ENCODE measurements at regions not wholly inside any gene's neighbourhood (a gene's known extent, or its start where the extent isn't known, plus 50 kb on each side); places are given as distances from the start of the nearest gene placed in this dataset.
"Not testable (repeated sequence)": the region's sequence is repeated elsewhere in the genome, so short reads cannot be mapped to it uniquely, and the experiment has no call there.

DNA sequence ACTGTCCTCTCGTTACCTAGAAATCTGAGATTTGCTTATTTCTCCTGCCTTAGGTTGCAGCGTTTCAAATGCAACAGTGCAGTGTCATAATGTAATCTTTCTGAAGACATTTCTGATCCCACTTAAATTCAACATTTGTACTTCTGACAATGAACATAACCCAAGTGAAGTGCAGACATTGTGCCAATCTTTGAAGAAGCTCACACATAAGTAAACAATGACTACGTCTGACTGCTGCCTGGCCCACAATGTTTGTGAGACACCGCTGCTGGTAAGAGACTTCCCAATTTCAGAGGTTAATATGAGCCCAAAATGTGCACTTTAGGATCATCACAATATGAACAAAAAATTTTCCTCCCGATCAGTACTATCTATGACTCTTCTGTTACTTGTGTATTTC lies 84.6 kb upstream of the BCL2L14 start:
- no peaks in the 10 kb centered on the region for H3K9me3 Mint-ChIP-seq (ENCODE audit: unreplicated experiment)
- no peak for DNase-seq (ENCODE audit: unreplicated experiment)
- CTCF ChIA-PET = no interaction called here
- no peak overlapping the region for H3K27ac Mint-ChIP-seq (ENCODE audit: low read depth, unreplicated experiment)
- BruUV-seq (replicated peaks) = no TSS peak
- no peaks in the 10 kb centered on the region for H3K27me3 Mint-ChIP-seq (ENCODE audit: insufficient read depth, unreplicated experiment)
- POLR2A ChIA-PET = interaction anchor here (0.6 kb wide), 1 partner anchor 370 kb away, joined by 3 read pairs; no protein-coding TSS in a partner anchor
- no peak overlapping the region for H3K4me3 Mint-ChIP-seq (ENCODE audit: unreplicated experiment)
- H3K4me1 Mint-ChIP-seq (ENCODE audit: insufficient read depth, unreplicated experiment) = no peaks in the 10 kb centered on the region
- no peaks in the 10 kb centered on the region for H3K36me3 Mint-ChIP-seq (ENCODE audit: insufficient read depth, unreplicated experiment)
- TF ChIP-seq, protein P1, sequence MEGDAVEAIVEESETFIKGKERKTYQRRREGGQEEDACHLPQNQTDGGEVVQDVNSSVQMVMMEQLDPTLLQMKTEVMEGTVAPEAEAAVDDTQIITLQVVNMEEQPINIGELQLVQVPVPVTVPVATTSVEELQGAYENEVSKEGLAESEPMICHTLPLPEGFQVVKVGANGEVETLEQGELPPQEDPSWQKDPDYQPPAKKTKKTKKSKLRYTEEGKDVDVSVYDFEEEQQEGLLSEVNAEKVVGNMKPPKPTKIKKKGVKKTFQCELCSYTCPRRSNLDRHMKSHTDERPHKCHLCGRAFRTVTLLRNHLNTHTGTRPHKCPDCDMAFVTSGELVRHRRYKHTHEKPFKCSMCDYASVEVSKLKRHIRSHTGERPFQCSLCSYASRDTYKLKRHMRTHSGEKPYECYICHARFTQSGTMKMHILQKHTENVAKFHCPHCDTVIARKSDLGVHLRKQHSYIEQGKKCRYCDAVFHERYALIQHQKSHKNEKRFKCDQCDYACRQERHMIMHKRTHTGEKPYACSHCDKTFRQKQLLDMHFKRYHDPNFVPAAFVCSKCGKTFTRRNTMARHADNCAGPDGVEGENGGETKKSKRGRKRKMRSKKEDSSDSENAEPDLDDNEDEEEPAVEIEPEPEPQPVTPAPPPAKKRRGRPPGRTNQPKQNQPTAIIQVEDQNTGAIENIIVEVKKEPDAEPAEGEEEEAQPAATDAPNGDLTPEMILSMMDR (IDR thresholded peaks at IDR 0.05; ENCODE audit: unreplicated experiment) = no peak
- intact Hi-C loops (cut with micrococcal nuclease) = no loop called here

DNA sequence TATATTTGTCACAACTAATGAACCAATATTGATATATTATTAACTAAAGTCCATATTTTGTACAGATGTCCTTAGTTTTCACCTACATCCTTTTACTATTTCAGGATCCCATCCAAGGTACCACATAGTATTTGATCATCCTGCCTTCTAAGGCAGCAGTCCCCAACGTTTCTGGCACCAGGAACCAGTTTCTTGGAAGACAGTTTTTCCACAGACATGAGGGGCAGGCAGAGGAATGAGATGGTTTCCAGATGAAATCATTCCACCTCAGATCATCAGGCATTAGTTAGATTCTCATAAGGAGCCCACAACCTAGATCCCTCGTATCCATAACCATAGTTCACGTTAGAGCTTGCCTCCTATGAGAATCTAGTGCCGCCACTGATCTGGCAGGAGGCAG lies 82.8 kb upstream of the BCL2L14 start:
- CTCF ChIA-PET = interaction anchor here (0.7 kb wide), 1 partner anchor 388 kb away, joined by 3 read pairs; no protein-coding TSS in a partner anchor
- no peak overlapping the region for H3K27ac Mint-ChIP-seq (ENCODE audit: low read depth, unreplicated experiment)
- POLR2A ChIA-PET = no interaction called here
- TF ChIP-seq, protein P1 (IDR thresholded peaks at IDR 0.05; ENCODE audit: unreplicated experiment) = no peak
- H3K9me3 Mint-ChIP-seq (ENCODE audit: unreplicated experiment) = peaks cover 6% of the 10 kb centered on the region
- H3K36me3 Mint-ChIP-seq (ENCODE audit: insufficient read depth, unreplicated experiment) = no peaks in the 10 kb centered on the region
- no peak for DNase-seq (ENCODE audit: unreplicated experiment)
- no TSS peak for BruUV-seq (replicated peaks)
- no peak overlapping the region for H3K4me3 Mint-ChIP-seq (ENCODE audit: unreplicated experiment)
- H3K27me3 Mint-ChIP-seq (ENCODE audit: insufficient read depth, unreplicated experiment) = no peaks in the 10 kb centered on the region
- no peaks in the 10 kb centered on the region for H3K4me1 Mint-ChIP-seq (ENCODE audit: insufficient read depth, unreplicated experiment)
- intact Hi-C loops (cut with micrococcal nuclease) = no loop called here

DNA sequence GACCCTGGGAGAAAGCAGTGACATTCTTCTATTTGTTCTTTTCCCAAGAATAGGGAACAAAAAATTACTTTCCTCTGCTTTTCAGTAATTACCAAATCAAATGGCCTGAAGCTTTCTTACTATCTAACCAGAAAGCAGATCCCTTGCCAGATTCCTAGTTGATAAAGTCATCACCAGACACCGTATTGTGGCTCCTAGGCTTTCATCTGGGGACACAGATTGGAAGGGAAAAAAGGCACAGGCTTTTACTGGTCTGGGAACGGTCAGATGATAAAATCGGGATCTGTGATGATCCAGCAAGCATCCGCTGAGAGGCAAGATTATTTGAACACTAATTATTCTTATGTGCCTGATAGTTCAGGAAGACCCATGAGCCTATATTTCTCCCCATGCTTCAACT lies 79.1 kb upstream of the BCL2L14 start:
- Mint-ChIP-seq H3K4me3 (ENCODE audit: unreplicated experiment) (no peak overlapping the region), H3K27ac (ENCODE audit: low read depth, unreplicated experiment) (no peak overlapping the region), H3K27me3 (ENCODE audit: insufficient read depth, unreplicated experiment) (no peaks in the 10 kb centered on the region), H3K4me1 (ENCODE audit: insufficient read depth, unreplicated experiment) (no peaks in the 10 kb centered on the region), H3K36me3 (ENCODE audit: insufficient read depth, unreplicated experiment) (no peaks in the 10 kb centered on the region), H3K9me3 (ENCODE audit: unreplicated experiment) (peaks cover 8% of the 10 kb centered on the region)
- BruUV-seq (replicated peaks) = no TSS peak
- TF ChIP-seq, protein P1 (IDR thresholded peaks at IDR 0.05; ENCODE audit: unreplicated experiment) = no peak
- intact Hi-C loops (cut with micrococcal nuclease) = no loop called here
- POLR2A ChIA-PET = no interaction called here
- CTCF ChIA-PET = no interaction called here
- no peak for DNase-seq (ENCODE audit: unreplicated experiment)

DNA sequence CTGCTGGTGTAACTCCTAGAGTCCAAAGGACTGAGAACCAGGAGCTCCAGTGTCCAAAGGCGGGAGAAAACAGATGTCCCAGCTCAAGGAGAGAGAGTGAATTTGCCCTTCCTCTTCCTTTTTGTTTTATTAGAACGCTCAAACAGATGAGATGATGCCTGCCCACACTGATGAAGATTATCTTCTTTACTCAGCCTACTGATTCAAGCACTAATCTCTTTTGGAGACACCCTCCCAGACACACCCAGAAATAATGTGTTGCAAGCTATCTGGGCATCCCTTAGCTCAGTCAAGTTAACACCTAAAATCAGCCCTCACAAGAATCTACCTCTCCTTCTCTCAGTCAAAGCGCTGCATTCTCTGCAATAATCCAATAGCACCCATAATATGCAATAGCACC lies 78.2 kb upstream of the BCL2L14 start:
- Mint-ChIP-seq H3K27me3 (ENCODE audit: insufficient read depth, unreplicated experiment) (no peaks in the 10 kb centered on the region), H3K4me3 (ENCODE audit: unreplicated experiment) (no peak overlapping the region), H3K27ac (ENCODE audit: low read depth, unreplicated experiment) (no peak overlapping the region), H3K9me3 (ENCODE audit: unreplicated experiment) (peaks cover 8% of the 10 kb centered on the region), H3K4me1 (ENCODE audit: insufficient read depth, unreplicated experiment) (no peaks in the 10 kb centered on the region), H3K36me3 (ENCODE audit: insufficient read depth, unreplicated experiment) (no peaks in the 10 kb centered on the region)
- no TSS peak for BruUV-seq (replicated peaks)
- intact Hi-C loops (cut with micrococcal nuclease) = no loop called here
- no peak for DNase-seq (ENCODE audit: unreplicated experiment)
- ChIA-PET CTCF (interaction anchor here (0.7 kb wide), 1 partner anchor 9 kb away, joined by 3 read pairs; no protein-coding TSS in a partner anchor), POLR2A (no interaction called here)
- TF ChIP-seq, protein P1 (IDR thresholded peaks at IDR 0.05; ENCODE audit: unreplicated experiment) = no peak

DNA sequence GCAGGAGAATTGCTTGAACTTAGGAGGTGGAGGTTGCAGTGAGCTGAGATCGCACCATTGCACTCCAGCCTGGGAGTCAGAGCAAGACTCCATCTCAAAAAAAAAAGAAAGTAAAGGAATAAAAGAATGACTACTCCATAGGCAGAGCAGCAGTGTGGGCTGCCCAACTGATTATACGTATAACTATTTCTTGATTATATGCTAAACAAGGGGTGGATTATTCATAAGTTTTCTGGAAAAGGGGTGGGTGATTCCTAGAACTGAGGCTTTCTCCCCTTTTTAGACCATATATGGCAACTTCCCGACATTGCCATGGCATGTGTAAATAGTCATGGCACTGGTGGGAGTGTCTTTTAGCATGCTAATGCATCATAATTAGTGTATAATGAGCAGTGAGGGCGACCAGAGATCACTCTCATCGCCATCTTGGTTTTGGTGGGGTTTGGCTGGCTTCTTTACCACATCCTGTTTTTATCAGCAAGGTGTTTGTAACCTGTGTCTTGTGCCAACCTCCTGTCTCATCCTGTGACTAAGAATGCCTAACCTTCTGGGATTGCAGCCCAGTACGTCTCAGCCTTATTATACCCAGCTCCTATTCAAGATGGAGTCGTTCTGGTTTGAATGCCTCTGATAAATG lies 72.3 kb upstream of the BCL2L14 start:
- BruUV-seq (replicated peaks); H3K4me3 Mint-ChIP-seq (ENCODE audit: unreplicated experiment); H3K9me3 Mint-ChIP-seq (ENCODE audit: unreplicated experiment); H3K27ac Mint-ChIP-seq (ENCODE audit: low read depth, unreplicated experiment); intact Hi-C loops (cut with micrococcal nuclease); H3K27me3 Mint-ChIP-seq (ENCODE audit: insufficient read depth, unreplicated experiment); H3K36me3 Mint-ChIP-seq (ENCODE audit: insufficient read depth, unreplicated experiment); H3K4me1 Mint-ChIP-seq (ENCODE audit: insufficient read depth, unreplicated experiment): not testable (repeated sequence)
- POLR2A ChIA-PET = interaction anchor here (0.7 kb wide), 1 partner anchor 419 kb away, joined by 3 read pairs; no protein-coding TSS in a partner anchor
- peak; percentile 77 for DNase-seq (ENCODE audit: unreplicated experiment)
- CTCF ChIA-PET = interaction anchor here (1.1 kb wide), 1 partner anchor 11 kb away, joined by 5 read pairs; no protein-coding TSS in a partner anchor
